Left ventricle myocardium inferior (tissue), 1 donor: ENCODE measurements at regions not wholly inside any gene's neighbourhood (a gene's known extent, or its start where the extent isn't known, plus 50 kb on each side); places are given as distances from the start of the nearest gene placed in this dataset.
"Not testable (repeated sequence)": the region's sequence is repeated elsewhere in the genome, so short reads cannot be mapped to it uniquely, and the experiment has no call there.

Source experiments
- DNase-seq: peaks from one replicate; pipeline ENCODE4 v3.0.0-alpha.2; 2020
- H3K27ac ChIP-seq: fragments of 200-600 bp; replicated peaks from 2 replicates; pipeline ENCODE4 v1.8.0; 2021
- H3K27me3 ChIP-seq: fragments of 200-600 bp; 2 replicates; pipeline ENCODE4 v1.8.0; 2021; ENCODE audit warnings: low read depth
- H3K36me3 ChIP-seq: fragments of 200-600 bp; 2 replicates; pipeline ENCODE4 v1.8.0; 2021
- H3K4me1 ChIP-seq: fragments of 200-600 bp; 2 replicates; pipeline ENCODE4 v1.8.0; 2021
- H3K4me3 ChIP-seq: fragments of 200-600 bp; 2 replicates; pipeline ENCODE4 v1.8.0; 2021; ENCODE audit warnings: mild to moderate bottlenecking, moderate library complexity
- H3K9me3 ChIP-seq: fragments of 200-600 bp; replicated peaks from 2 replicates; pipeline ENCODE4 v1.8.0; 2021
- intact Hi-C: fragments of 100-400 bp; cut with micrococcal nuclease; formaldehyde crosslinking; loops from one replicate; pipeline ENCODE4 v1.11.0; 2022
- TF ChIP-seq, protein P1 (sequence below): fragments of 200-600 bp; IDR thresholded peaks from 2 replicates; pipeline ENCODE4 v1.8.0; 2021; ENCODE audit warnings: antibody characterized with exemption, mild to moderate bottlenecking, borderline replicate concordance
- donor health status: DM: no; HTN: yes; CAD: no; lungs with severe emphysema.

DNA sequence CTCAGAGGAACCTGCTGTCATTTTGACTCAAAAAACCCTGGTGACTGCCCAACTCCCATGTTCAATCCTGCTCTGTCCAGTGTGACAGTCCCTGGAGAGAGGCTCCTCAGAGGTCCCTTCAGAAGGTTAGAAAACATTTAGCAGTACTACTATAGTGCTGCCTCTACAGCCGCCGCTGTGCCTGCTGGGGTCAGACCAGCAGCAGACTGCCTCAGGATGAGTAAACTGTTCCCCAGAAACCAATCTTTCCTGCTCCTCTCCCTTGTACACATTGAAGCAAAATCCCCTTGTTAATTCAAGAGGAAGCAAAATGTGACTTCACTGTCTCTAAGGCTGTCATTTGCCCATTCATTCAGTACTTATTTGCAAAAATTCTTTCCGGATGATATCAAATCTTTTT, 94.8 kb upstream of the SMARCA2 start:
- H3K4me1 ChIP-seq = no peaks in the 10 kb centered on the region
- H3K27ac ChIP-seq = no peak overlapping the region
- no peaks in the 10 kb centered on the region for H3K36me3 ChIP-seq
- TF ChIP-seq, protein P1, sequence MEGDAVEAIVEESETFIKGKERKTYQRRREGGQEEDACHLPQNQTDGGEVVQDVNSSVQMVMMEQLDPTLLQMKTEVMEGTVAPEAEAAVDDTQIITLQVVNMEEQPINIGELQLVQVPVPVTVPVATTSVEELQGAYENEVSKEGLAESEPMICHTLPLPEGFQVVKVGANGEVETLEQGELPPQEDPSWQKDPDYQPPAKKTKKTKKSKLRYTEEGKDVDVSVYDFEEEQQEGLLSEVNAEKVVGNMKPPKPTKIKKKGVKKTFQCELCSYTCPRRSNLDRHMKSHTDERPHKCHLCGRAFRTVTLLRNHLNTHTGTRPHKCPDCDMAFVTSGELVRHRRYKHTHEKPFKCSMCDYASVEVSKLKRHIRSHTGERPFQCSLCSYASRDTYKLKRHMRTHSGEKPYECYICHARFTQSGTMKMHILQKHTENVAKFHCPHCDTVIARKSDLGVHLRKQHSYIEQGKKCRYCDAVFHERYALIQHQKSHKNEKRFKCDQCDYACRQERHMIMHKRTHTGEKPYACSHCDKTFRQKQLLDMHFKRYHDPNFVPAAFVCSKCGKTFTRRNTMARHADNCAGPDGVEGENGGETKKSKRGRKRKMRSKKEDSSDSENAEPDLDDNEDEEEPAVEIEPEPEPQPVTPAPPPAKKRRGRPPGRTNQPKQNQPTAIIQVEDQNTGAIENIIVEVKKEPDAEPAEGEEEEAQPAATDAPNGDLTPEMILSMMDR = no peak
- peaks cover 60% of the 10 kb centered on the region for H3K27me3 ChIP-seq
- DNase-seq = no peak
- no peaks in the 10 kb centered on the region for H3K9me3 ChIP-seq
- intact Hi-C loops = no loop called here
- H3K4me3 ChIP-seq = no peak overlapping the region

GRCh38 chr9:1922026-1922425, 93.1 kb upstream of the SMARCA2 start:
- H3K36me3 ChIP-seq = no peaks in the 10 kb centered on the region
- H3K4me3 ChIP-seq = no peak overlapping the region
- no peaks in the 10 kb centered on the region for H3K9me3 ChIP-seq
- DNase-seq = no peak
- peaks cover 47% of the 10 kb centered on the region for H3K27me3 ChIP-seq
- H3K4me1 ChIP-seq = no peaks in the 10 kb centered on the region
- no peak overlapping the region for H3K27ac ChIP-seq
- TF ChIP-seq, protein P1 = no peak
- intact Hi-C loops = no loop called here

- TF ChIP-seq, protein P1 = no peak
Observed at GRCh38 chr9:1927546-1927945, 87.6 kb upstream of the SMARCA2 start.

GRCh38 chr9:1929134-1929533, 86.0 kb upstream of the SMARCA2 start:
- H3K4me1 ChIP-seq = no peaks in the 10 kb centered on the region
- H3K4me3 ChIP-seq = no peak overlapping the region
- H3K27me3 ChIP-seq = no peaks in the 10 kb centered on the region
- H3K9me3 ChIP-seq = peaks cover 5% of the 10 kb centered on the region
- H3K36me3 ChIP-seq = no peaks in the 10 kb centered on the region
- TF ChIP-seq, protein P1 = no peak
- DNase-seq = no peak
- no peak overlapping the region for H3K27ac ChIP-seq
- intact Hi-C loops = no loop called here

More at GRCh38 chr9:1927546-1927945, 87.6 kb upstream of the SMARCA2 start:
- no peak for DNase-seq
- no peaks in the 10 kb centered on the region for H3K4me1 ChIP-seq
- no peak overlapping the region for H3K27ac ChIP-seq
- H3K36me3 ChIP-seq = no peaks in the 10 kb centered on the region
- H3K4me3 ChIP-seq = no peak overlapping the region
- peaks cover 5% of the 10 kb centered on the region for H3K9me3 ChIP-seq
- intact Hi-C loops = no loop called here
- no peaks in the 10 kb centered on the region for H3K27me3 ChIP-seq

- DNase-seq = no peak
- Histone ChIP-seq H3K9me3 (peaks cover 5% of the 10 kb centered on the region), H3K27me3 (no peaks in the 10 kb centered on the region), H3K27ac (no peak overlapping the region), H3K4me1 (no peaks in the 10 kb centered on the region), H3K36me3 (no peaks in the 10 kb centered on the region), H3K4me3 (no peak overlapping the region)
- intact Hi-C loops = no loop called here
- TF ChIP-seq, protein P1 = no peak
Observed at GRCh38 chr9:1929722-1930244, 85.4 kb upstream of the SMARCA2 start.

GRCh38 chr9:1930245-1930736, 84.9 kb upstream of the SMARCA2 start:
- H3K36me3 ChIP-seq, H3K9me3 ChIP-seq, H3K27ac ChIP-seq, DNase-seq, H3K4me1 ChIP-seq, H3K27me3 ChIP-seq, H3K4me3 ChIP-seq, intact Hi-C loops: not testable (repeated sequence)
